ENCODE measurements at regions not wholly inside any gene's neighbourhood (a gene's known extent, or its start where the extent isn't known, plus 50 kb on each side); places are given as distances from the start of the nearest gene placed in this dataset.

- H3K4me1 Mint-ChIP-seq = no peaks in the 10 kb centered on the region
- no peak overlapping the region for H3K27ac Mint-ChIP-seq
- no peak for TF ChIP-seq CTCF (IDR thresholded peaks at IDR 0.05)
- CTCF ChIA-PET = no interaction called here
- DNase-seq (no peak), ATAC-seq (ENCODE audit: low read depth) (no peak)
- H3K27me3 Mint-ChIP-seq = peaks cover under 1% of the 10 kb centered on the region
- intact Hi-C loops (cut with micrococcal nuclease) = no loop called here
- POLR2A ChIA-PET = no interaction called here
- H3K4me3 Mint-ChIP-seq = no peak overlapping the region
- no peaks in the 10 kb centered on the region for H3K36me3 Mint-ChIP-seq (ENCODE audit: low read depth)
- peaks cover 3% of the 10 kb centered on the region for H3K9me3 Mint-ChIP-seq
Measured at GRCh38 chr1:5369223-5369622, 623.0 kb downstream of the NPHP4 start.

- Mint-ChIP-seq H3K27me3 (peaks cover 2% of the 10 kb centered on the region), H3K4me1 (no peaks in the 10 kb centered on the region), H3K36me3 (ENCODE audit: low read depth) (no peaks in the 10 kb centered on the region), H3K9me3 (no peaks in the 10 kb centered on the region), H3K27ac (no peak overlapping the region), H3K4me3 (no peak overlapping the region)
- no peak for ATAC-seq (ENCODE audit: low read depth)
- POLR2A ChIA-PET = no interaction called here
- CTCF ChIA-PET = no interaction called here
- intact Hi-C loops (cut with micrococcal nuclease) = no loop called here
- TF ChIP-seq CTCF (IDR thresholded peaks at IDR 0.05) = no peak
- DNase-seq = no peak
Measured at GRCh38 chr1:5368201-5368600, 624.0 kb downstream of the NPHP4 start.

- CTCF ChIA-PET = no interaction called here
- POLR2A ChIA-PET = no interaction called here
- intact Hi-C loops (cut with micrococcal nuclease) = no loop called here
- no peaks in the 10 kb centered on the region for H3K36me3 Mint-ChIP-seq (ENCODE audit: low read depth)
- no peaks in the 10 kb centered on the region for H3K9me3 Mint-ChIP-seq
- no peak for DNase-seq
- no peak for TF ChIP-seq CTCF (IDR thresholded peaks at IDR 0.05)
- H3K27me3 Mint-ChIP-seq = peaks cover 2% of the 10 kb centered on the region
- H3K4me3 Mint-ChIP-seq = no peak overlapping the region
- no peaks in the 10 kb centered on the region for H3K4me1 Mint-ChIP-seq
- H3K27ac Mint-ChIP-seq = no peak overlapping the region
- no peak for ATAC-seq (ENCODE audit: low read depth)
Measured at GRCh38 chr1:5367306-5367705, 624.9 kb downstream of the NPHP4 start.

- H3K36me3 Mint-ChIP-seq (ENCODE audit: low read depth) = no peaks in the 10 kb centered on the region
- H3K27ac Mint-ChIP-seq = no peak overlapping the region
- ChIA-PET CTCF (no interaction called here), POLR2A (no interaction called here)
- no peak overlapping the region for H3K4me3 Mint-ChIP-seq
- DNase-seq (no peak), ATAC-seq (ENCODE audit: low read depth) (no peak)
- no peaks in the 10 kb centered on the region for H3K4me1 Mint-ChIP-seq
- no peaks in the 10 kb centered on the region for H3K9me3 Mint-ChIP-seq
- no peak for TF ChIP-seq CTCF (IDR thresholded peaks at IDR 0.05)
- H3K27me3 Mint-ChIP-seq = peaks cover 2% of the 10 kb centered on the region
- intact Hi-C loops (cut with micrococcal nuclease) = no loop called here
Measured at GRCh38 chr1:5365751-5366150, 626.5 kb downstream of the NPHP4 start.

- Mint-ChIP-seq H3K4me1 (no peaks in the 10 kb centered on the region), H3K36me3 (ENCODE audit: low read depth) (no peaks in the 10 kb centered on the region), H3K9me3 (no peaks in the 10 kb centered on the region), H3K27ac (no peak overlapping the region), H3K27me3 (peaks cover 2% of the 10 kb centered on the region), H3K4me3 (no peak overlapping the region)
- DNase-seq = no peak
- no peak for TF ChIP-seq CTCF (IDR thresholded peaks at IDR 0.05)
- ATAC-seq (ENCODE audit: low read depth) = no peak
- CTCF ChIA-PET = no interaction called here
- intact Hi-C loops (cut with micrococcal nuclease) = no loop called here
- POLR2A ChIA-PET = no interaction called here
Measured at GRCh38 chr1:5364591-5364990, 627.6 kb downstream of the NPHP4 start.

All from activated B cell treated with CpG ODN at 0.5 μM for 24 hours (primary cell).